ENCODE measurements at regions not wholly inside any gene's neighbourhood (a gene's known extent, or its start where the extent isn't known, plus 50 kb on each side); places are given as distances from the start of the nearest gene placed in this dataset.
A peak's percentile ranks its signal among the peaks of the same experiment; 100 is the strongest.

DNA sequence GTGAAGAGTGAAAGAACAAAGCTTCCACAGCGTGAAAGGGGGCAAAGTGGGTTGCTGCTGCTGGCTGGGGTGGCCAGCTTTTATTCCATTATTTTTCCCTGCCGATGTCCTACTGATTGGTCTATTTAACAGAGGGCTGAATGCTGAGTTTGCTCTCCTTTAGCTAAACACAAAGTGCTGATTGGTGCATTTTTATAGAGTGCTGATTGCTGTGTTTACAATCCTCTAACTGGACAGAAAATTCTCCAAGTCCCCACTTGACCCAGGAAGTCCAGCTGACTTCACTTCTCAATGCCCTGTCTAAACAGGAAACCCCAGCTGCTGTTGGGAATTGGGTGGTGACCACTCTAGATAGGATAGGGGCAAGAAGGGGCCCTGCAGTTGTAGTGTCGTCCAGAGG, 335.6 kb upstream of the RBMY1B start:
- no peak for DNase-seq

DNA sequence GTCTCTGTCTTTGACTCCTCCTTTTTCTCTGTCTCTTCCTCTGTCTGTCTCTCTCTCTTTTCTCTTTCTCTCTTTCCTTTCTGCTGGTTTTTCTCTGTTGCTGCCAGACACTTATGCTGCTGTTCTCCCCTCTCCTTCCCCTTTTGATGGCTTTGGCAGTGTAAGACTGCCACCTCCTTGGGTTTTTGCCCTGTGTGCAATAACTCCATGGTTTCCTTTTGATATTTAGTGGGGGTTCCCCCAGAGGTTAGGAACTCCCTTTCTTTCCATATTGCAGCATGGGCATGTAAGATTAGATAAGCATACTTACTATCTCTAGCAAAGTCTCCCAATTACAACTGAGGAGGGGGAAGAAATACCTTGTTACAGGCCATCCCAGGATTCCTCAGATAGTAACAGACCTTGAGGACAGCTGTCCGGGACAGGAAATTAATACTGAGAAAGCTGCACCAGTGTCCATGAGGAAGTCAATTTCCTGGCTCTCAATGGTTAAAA, 333.8 kb upstream of the RBMY1B start:
- no peak for DNase-seq

- DNase-seq, result no peak
Measured at GRCh38 chrY:21178281-21178680, 332.9 kb upstream of the RBMY1B start.

DNA sequence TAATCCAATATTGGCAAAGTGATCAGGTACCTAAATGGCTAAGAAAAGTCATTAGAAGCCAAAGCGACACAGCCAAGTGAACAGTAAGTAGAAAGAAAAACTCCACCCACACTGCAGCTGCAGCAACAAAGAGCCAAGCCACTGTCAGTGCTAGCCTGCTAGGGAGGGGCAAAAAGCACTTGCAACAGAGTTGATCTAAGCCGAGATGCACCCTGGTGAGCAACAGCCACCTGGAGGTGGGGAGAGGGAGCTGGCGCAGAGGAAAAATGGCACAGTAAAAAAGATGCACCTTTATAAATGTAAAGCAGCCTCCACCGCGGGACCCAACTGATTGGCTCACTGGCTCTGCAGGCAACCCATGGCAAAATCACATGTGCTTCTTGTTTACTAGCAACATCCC, 330.2 kb upstream of the RBMY1B start:
- peak; percentile 43 for DNase-seq

DNA sequence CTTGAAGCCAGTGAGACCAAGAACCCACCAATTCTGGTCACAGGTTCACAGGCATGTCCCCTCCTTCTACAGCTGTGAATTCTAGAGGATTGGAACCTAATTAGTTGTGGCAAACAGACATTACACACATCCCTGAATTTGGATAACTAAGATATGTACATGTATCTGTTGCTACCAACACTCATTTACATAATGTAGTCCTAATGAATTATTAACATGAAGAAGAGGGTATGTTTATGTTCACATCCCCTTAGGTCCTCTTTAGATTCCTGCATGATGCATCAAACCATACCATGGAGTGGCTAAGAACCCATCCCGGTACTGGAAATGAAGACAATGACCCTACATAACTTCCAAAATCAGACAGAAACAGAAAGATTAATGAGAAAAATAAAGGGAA, 326.9 kb upstream of the RBMY1B start:
- DNase-seq, result no peak

DNA sequence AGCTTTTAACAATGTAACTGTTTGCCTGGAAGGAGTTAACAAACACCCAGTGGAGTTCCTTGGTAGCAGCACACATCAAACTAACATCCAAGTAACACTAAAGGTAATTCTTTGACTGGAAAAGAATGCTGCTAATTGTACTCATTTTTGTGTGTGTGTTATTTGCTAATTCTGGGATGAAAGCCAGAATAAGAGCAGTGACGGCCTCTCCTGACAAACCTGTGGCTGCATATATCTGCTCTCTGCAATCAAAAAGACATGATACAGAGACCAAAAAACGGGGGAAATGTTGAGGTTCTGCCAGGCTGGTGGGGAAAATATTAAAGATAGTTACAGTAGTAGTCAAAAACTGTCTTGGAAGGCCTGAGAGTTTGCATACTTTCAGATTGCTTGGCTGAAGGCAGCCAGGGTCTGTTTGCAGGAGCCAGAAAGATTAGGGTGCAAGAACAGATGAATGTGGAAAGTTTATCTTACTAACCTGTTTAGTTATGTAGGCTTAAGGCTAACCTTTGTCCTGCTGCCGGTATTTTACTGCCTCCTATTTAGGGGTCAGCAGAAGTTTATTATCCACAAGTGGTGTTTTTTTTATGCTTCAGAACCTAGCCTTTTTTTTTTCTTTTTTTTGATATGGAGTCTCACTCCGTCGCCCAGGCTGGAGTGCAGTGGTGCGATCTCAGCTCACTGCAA, 325.6 kb upstream of the RBMY1B start:
- DNase-seq, result no peak

- DNase-seq, result no peak
Measured at GRCh38 chrY:21192694-21193093, 318.4 kb upstream of the RBMY1B start.

DNA sequence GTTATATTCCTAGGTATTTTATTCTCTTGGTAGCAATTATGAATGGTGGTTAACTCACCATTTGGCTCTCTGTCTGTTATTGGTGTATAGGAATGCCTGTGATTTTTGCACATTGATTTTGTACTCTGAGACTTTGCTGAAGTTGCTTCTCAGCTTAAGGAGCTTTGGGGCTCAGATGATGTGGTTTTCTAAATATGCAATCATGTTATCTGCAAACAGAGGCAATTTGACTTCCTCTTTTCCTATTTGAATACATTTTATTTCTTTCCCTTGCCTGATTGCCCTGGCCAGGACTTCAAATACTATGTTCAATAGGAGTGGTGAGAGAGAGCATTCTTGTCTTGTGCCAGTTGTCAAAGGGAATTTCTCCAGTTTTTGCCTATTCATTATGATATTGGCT, 310.9 kb upstream of the RBMY1B start:
- DNase-seq, result no peak

DNA sequence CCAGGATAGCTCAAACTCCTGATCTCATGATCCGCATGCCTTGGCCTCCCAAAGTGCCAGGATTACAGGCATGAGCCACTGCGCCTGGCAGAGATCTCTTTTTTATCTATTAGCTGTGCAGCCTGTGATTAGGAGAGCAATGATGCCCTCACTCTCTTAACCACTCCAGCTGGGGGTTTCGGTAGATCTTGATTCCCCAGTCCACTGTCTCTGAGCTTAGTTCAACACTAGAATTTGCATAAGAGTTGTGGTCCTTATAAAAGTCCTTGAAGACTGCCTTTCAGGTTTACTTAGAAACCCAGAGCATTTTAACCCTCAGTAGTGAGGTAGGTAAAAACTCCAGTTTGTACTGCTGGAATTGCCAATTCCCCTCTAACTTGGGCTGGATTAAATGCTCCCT, 283.3 kb upstream of the RBMY1B start:
- DNase-seq, result no peak

DNA sequence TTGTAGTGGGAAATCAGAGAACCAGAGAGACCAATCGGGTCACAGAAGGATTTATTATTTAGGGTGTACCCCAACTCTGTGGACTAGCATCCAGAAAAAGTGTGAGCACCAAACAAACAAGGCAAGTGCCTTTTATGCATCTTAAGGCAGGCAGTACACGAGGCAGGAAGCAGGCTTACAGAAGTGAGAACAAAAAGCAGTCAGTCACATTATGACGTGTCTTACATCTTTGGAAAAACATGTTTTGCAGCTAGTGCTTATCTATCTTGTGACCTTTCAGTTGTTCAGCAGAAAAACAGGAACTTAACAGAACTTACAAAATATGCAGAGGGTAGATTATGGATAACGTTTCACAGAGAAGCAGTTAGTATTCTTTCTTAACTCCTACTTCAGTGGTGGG, 270.9 kb upstream of the RBMY1B start:
- DNase-seq, result peak; percentile 22

- DNase-seq, result no peak
Measured at GRCh38 chrY:21240662-21241310, 270.4 kb upstream of the RBMY1B start.

- no peak for DNase-seq
Measured at GRCh38 chrY:21242793-21243192, 268.3 kb upstream of the RBMY1B start.

- DNase-seq, result no peak
Measured at GRCh38 chrY:21246780-21247179, 264.4 kb upstream of the RBMY1B start.

- peak; percentile 16 for DNase-seq
Measured at GRCh38 chrY:21248591-21248990, 262.5 kb upstream of the RBMY1B start.

- no peak for DNase-seq
Measured at GRCh38 chrY:21253455-21254248, 257.5 kb upstream of the RBMY1B start.

DNA sequence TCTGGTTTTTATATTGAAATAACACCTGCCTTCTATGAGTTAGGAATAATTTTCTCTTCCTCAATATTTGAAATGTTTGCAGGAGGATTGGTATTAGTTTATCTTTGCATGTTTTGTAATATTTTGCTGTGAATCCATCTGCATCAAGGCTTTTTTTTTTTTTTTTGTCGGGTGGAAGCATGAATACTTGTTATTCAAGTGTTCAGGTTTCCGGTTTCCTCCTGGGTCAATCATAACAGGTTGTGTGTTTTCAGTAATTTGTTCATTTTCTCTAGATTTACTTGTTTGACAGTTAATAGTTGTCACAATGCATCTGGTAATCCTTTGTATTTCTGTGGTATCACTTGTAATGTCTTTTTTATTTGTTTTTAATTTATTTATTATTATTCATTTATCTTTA, 256.7 kb upstream of the RBMY1B start:
- DNase-seq, result no peak

- no peak for DNase-seq
Measured at GRCh38 chrY:21256820-21257219, 254.3 kb upstream of the RBMY1B start.

GRCh38 chrY:21259707-21260106, 251.4 kb upstream of the RBMY1B start:
- DNase-seq, result no peak

GRCh38 chrY:21260325-21260724, 250.8 kb upstream of the RBMY1B start:
- DNase-seq, result no peak

GRCh38 chrY:21261158-21261557, 250.0 kb upstream of the RBMY1B start:
- DNase-seq, result no peak

GRCh38 chrY:21266751-21267150, 244.4 kb upstream of the RBMY1B start:
- no peak for DNase-seq

GRCh38 chrY:21267164-21267563, 244.0 kb upstream of the RBMY1B start:
- DNase-seq, result no peak

DNA sequence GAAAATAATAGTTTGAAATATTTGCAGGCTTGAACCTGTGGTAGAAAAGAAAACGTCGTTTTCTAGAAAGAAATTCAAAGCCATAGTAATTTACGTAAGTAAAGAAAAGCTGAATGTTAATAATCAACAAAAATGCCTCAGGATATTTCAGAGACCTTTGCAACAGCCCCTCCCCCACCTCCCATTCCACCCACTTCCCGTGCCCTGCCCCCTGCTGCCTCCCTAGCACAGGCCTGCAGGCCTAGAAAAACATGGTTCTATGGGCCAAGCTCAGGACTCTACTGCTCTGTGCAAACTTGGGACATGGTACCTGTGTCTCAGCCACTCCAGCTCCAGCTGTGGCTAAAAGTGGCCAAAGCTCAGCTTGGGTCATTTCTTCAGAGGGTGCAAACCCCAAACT, 223.4 kb upstream of the RBMY1B start:
- DNase-seq, result no peak

DNA sequence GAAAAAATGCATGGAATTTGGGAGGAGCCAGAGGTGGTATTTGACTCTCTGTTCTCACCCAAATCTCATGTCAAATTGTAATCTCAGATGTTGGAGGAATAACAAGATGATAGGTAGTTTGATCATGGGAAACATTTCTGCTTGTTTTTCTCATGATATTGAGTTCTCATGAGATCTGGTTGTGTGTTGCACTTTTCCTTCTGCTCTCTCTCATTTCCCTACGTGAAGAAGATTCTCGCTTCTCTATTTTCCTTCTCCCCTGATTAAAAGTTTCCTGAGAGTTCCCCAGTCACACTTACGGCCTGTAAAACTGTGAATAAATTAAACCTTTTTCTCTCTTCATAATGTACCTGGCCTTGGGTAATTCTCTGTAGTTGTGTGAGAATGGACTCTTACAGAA, 222.2 kb upstream of the RBMY1B start:
- no peak for DNase-seq
